PC-3 (cell line): ENCODE measurements at regions not wholly inside any gene's neighbourhood (a gene's known extent, or its start where the extent isn't known, plus 50 kb on each side); places are given as distances from the start of the nearest gene placed in this dataset.

Source experiments
- ATAC-seq: fragments of 200-7000 bp; cut with Tn5 transposase; 2 replicates; pipeline ENCODE4 v1.9.1; 2020; ENCODE audit warnings: mild to moderate bottlenecking, moderate library complexity
- BruUV-seq: library from RNA; stranded (reverse); fragments of 400-500 nt; replicated peaks from 2 replicates; lab custom pipeline; 2021; lab: Mats Ljungman, UMichigan
- CTCF ChIA-PET: fragments of 300-600 bp; sonication (Branson Sonifier 250); formaldehyde crosslinking; loops from one replicate; lab custom pipeline; 2022; ENCODE audit warnings: antibody characterized with exemption; lab: Charles Lee
- POLR2A ChIA-PET: fragments of 300-600 bp; sonication (Branson Sonifier 250); formaldehyde crosslinking; loops from one replicate; lab custom pipeline; 2022; ENCODE audit warnings: antibody characterized with exemption; ENCODE audit not compliant: unreplicated experiment; lab: Charles Lee
- DNase-seq: peaks from one replicate; pipeline ENCODE4 v3.0.0-alpha.2; 2015
- H2AFZ ChIP-seq: fragments of 300-600 bp; sonication (generic); 2 replicates; pipeline ENCODE4 v1.6.0; 2016; ENCODE audit warnings: antibody characterized with exemption, low read length
- H3F3A ChIP-seq: fragments of 300-600 bp; sonication (generic); one replicate; pipeline ENCODE4 v1.6.0; 2017; ENCODE audit warnings: antibody characterized with exemption, low read length, control low read depth, mild to moderate bottlenecking; ENCODE audit not compliant: unreplicated experiment
- H3K27ac ChIP-seq: fragments of 300-600 bp; sonication (generic); 2 replicates; pipeline ENCODE4 v1.5.1; 2016; ENCODE audit warnings: mild to moderate bottlenecking, low read length
- H3K27me3 ChIP-seq: fragments of 300-600 bp; sonication (generic); 2 replicates; pipeline ENCODE4 v1.6.1; 2016; ENCODE audit warnings: low read length, mixed read lengths
- H3K36me3 ChIP-seq: fragments of 300-600 bp; sonication (generic); 2 replicates; pipeline ENCODE4 v1.6.1; 2016; ENCODE audit warnings: low read depth, mixed run types, low read length, mixed read lengths
- H3K4me1 ChIP-seq: fragments of 300-600 bp; sonication (generic); 2 replicates; pipeline ENCODE4 v1.5.1; 2016; ENCODE audit warnings: low read length; ENCODE audit not compliant: insufficient read depth
- H3K4me2 ChIP-seq: fragments of 300-600 bp; sonication (generic); 2 replicates; pipeline ENCODE4 v1.6.0; 2016; ENCODE audit warnings: low read length
- H3K4me3 ChIP-seq: fragments of 300-600 bp; sonication (generic); 2 replicates; pipeline ENCODE4 v1.5.1; 2016; ENCODE audit warnings: mild to moderate bottlenecking, low read length, mixed read lengths
- H3K79me2 ChIP-seq: fragments of 300-600 bp; sonication (generic); 2 replicates; pipeline ENCODE4 v1.6.1; 2017; ENCODE audit warnings: low read length, mixed read lengths
- H3K9ac ChIP-seq: fragments of 300-600 bp; sonication (generic); 2 replicates; pipeline ENCODE4 v1.6.0; 2016; ENCODE audit warnings: mild to moderate bottlenecking, low read length
- H3K9me2 ChIP-seq: fragments of 300-600 bp; sonication (generic); replicated peaks from 2 replicates; pipeline ENCODE4 v1.6.1; 2016; ENCODE audit warnings: mixed run types, low read length, mixed read lengths
- H3K9me3 ChIP-seq: fragments of 300-600 bp; sonication (generic); 2 replicates; pipeline ENCODE4 v1.6.1; 2016; ENCODE audit warnings: low read length, mixed read lengths
- H4K20me1 ChIP-seq: fragments of 300-600 bp; sonication (generic); 2 replicates; pipeline ENCODE4 v1.6.1; 2016; ENCODE audit warnings: low read length, mixed read lengths
- CTCF ChIP-seq: fragments of 300-600 bp; sonication (generic); conservative IDR thresholded peaks from 2 replicates; pipeline ENCODE4 v1.5.1; 2017; ENCODE audit warnings: antibody characterized with exemption, low read depth, mild to moderate bottlenecking, low read length
- EZH2 ChIP-seq: fragments of 300-600 bp; sonication (generic); IDR thresholded peaks from one replicate; pipeline ENCODE4 v1.6.1; 2017; ENCODE audit warnings: antibody characterized with exemption, mild to moderate bottlenecking, low read length; ENCODE audit not compliant: unreplicated experiment
- EZH2phosphoT487 ChIP-seq: fragments of 300-600 bp; sonication (generic); IDR thresholded peaks from 2 replicates; pipeline ENCODE4 v1.6.1; 2018; ENCODE audit warnings: mild to moderate bottlenecking, antibody characterized with exemption, low read length, borderline replicate concordance
- intact Hi-C: fragments of 100-400 bp; cut with micrococcal nuclease; formaldehyde crosslinking; loops from 2 replicates; pipeline ENCODE4 v1.9.0; 2023

DNA sequence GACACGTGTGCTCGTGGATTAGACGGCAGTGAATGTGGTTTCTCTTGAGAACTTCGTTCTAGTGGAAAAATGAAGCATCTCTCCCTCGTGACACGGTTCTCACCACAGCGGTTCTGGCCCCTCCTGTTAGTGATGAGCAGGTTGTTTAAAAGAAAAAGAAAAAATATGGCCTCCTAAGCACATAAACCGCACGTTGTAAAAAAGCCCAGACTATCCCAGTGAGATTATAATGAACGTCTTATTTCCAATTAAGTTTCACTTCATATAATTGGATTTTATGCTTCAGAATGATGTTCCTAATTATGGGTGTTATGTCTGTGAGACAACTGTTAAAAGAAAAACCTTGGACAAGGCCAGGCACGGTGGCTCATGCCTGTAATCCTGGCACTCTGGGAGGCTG is 74.5 kb upstream of the FRMD1 start:
- H3K27me3 ChIP-seq, result peaks cover 37% of the 10 kb centered on the region
- no peak overlapping the region for H2AFZ ChIP-seq
- CTCF ChIA-PET, result no interaction called here
- H3K9me2 ChIP-seq, result no peaks in the 10 kb centered on the region
- no TSS peak for BruUV-seq
- ATAC-seq (no peak), DNase-seq (no peak)
- no peaks in the 10 kb centered on the region for H3K36me3 ChIP-seq
- no peaks in the 10 kb centered on the region for H3F3A ChIP-seq
- H4K20me1 ChIP-seq, result no peaks in the 10 kb centered on the region
- H3K9me3 ChIP-seq, result no peaks in the 10 kb centered on the region
- intact Hi-C loops, result no loop called here
- no peaks in the 10 kb centered on the region for H3K4me1 ChIP-seq
- H3K4me2 ChIP-seq, result no peak overlapping the region
- TF ChIP-seq CTCF (no peak), EZH2 (no peak), EZH2phosphoT487 (no peak)
- H3K79me2 ChIP-seq, result no peaks in the 10 kb centered on the region
- no peak overlapping the region for H3K9ac ChIP-seq
- no peak overlapping the region for H3K4me3 ChIP-seq
- no peak overlapping the region for H3K27ac ChIP-seq
- POLR2A ChIA-PET, result no interaction called here

DNA sequence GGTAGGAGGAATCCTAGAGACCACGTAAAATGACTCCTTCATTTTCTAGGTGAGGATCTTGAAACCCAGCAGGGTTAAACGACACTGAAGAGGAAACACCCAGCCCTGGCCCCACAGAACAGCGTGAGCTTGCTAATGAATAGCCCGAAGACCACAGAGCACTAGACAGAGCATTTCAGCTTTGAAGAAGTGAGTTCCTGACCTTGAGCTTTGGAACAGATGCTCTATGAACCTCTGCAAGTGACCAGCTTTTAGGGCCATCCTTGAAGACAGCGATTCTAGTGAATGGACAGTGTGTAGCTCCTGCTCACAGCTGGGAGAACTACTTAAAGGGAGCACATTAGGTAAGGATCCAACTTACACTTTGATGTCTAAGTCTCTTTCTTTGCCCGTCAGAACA is 74.0 kb upstream of the FRMD1 start:
- ChIA-PET CTCF (no interaction called here), POLR2A (no interaction called here)
- Histone ChIP-seq H2AFZ (no peak overlapping the region), H3F3A (no peaks in the 10 kb centered on the region), H3K4me2 (no peak overlapping the region), H3K4me3 (no peak overlapping the region), H3K4me1 (no peaks in the 10 kb centered on the region), H3K9ac (no peak overlapping the region), H3K36me3 (no peaks in the 10 kb centered on the region), H3K9me2 (no peaks in the 10 kb centered on the region), H3K27me3 (peaks cover 43% of the 10 kb centered on the region), H3K27ac (no peak overlapping the region), H3K79me2 (no peaks in the 10 kb centered on the region), H3K9me3 (no peaks in the 10 kb centered on the region), H4K20me1 (no peaks in the 10 kb centered on the region)
- DNase-seq, result no peak
- TF ChIP-seq EZH2, result no peak
- no peak for TF ChIP-seq CTCF
- no peak for TF ChIP-seq EZH2phosphoT487
- BruUV-seq, result no TSS peak
- intact Hi-C loops, result no loop called here
- no peak for ATAC-seq

DNA sequence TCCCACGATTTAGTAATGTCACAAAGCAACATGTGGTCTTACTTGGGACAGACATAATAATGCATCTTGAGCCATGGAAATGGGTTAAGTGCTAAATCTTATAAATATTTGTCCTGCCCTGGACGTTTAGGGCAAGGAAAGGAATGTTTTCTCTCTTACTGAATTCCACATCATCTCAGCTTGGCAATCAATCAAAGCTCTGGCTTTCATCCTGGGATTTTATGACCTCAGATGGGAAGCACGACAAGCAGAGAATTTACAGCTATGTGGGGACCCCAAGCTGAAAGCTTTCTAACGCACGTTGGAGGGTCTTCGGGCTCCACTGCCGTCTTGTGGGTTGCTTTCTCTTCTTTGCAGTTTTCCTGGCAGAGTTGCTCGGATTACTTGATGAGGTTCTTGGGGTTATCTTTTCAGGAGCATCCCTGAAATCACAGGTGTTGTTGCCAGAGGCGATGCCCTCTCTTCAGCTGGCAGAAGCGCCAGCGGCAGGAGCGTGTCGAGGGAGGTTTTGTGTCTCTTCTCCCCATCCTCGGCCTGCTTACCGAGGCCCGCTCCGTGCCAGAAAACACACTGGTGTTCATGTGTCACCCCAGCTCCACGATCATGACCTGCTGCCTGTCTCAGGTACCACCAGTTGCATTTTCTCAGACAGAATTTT is 73.4 kb upstream of the FRMD1 start:
- ChIA-PET CTCF (no interaction called here), POLR2A (no interaction called here)
- no TSS peak for BruUV-seq
- H3K79me2 ChIP-seq, result no peaks in the 10 kb centered on the region
- TF ChIP-seq EZH2phosphoT487 (no peak), EZH2 (no peak), CTCF (no peak)
- H3F3A ChIP-seq, result no peaks in the 10 kb centered on the region
- H3K9me2 ChIP-seq, result no peaks in the 10 kb centered on the region
- H3K4me3 ChIP-seq, result no peak overlapping the region
- no peaks in the 10 kb centered on the region for H3K9me3 ChIP-seq
- H3K9ac ChIP-seq, result no peak overlapping the region
- DNase-seq (no peak), ATAC-seq (no peak)
- H3K4me2 ChIP-seq, result no peak overlapping the region
- H3K27me3 ChIP-seq, result peaks cover 48% of the 10 kb centered on the region
- no peak overlapping the region for H2AFZ ChIP-seq
- no peak overlapping the region for H3K27ac ChIP-seq
- intact Hi-C loops, result no loop called here
- H4K20me1 ChIP-seq, result no peaks in the 10 kb centered on the region
- H3K36me3 ChIP-seq, result no peaks in the 10 kb centered on the region
- H3K4me1 ChIP-seq, result no peaks in the 10 kb centered on the region
